RPMI8226 (cell line): ENCODE measurements at regions not wholly inside any gene's neighbourhood (a gene's known extent, or its start where the extent isn't known, plus 50 kb on each side); places are given as distances from the start of the nearest gene placed in this dataset.
A peak's percentile ranks its signal among the peaks of the same experiment; 100 is the strongest.
"Not testable (repeated sequence)": the region's sequence is repeated elsewhere in the genome, so short reads cannot be mapped to it uniquely, and the experiment has no call there.

ENCODE experiments used
- DNase-seq: peaks from one replicate; pipeline ENCODE4 v3.0.0-alpha.2; 2015

- no peak for DNase-seq
These were observed 132.6 kb upstream of the LIPC start for GRCh38 chr15:58298879-58299850.

- peak; percentile 73 for DNase-seq
These were observed 129.0 kb upstream of the LIPC start for GRCh38 chr15:58302832-58303231.

- peak; percentile 43 for DNase-seq
These were observed 128.6 kb upstream of the LIPC start for GRCh38 chr15:58303236-58303635.

- DNase-seq: no peak
These were observed 125.0 kb upstream of the LIPC start for GRCh38 chr15:58306591-58307312.

- DNase-seq: no peak
These were observed 124.4 kb upstream of the LIPC start for GRCh38 chr15:58307313-58307961.

- no peak for DNase-seq
These were observed 122.9 kb upstream of the LIPC start for GRCh38 chr15:58308742-58309355.

GRCh38 chr15:58309963-58310928, 121.5 kb upstream of the LIPC start:
- no peak for DNase-seq

- no peak for DNase-seq
These were observed 120.2 kb upstream of the LIPC start for GRCh38 chr15:58311556-58311955.

GRCh38 chr15:58312031-58312430, 119.8 kb upstream of the LIPC start:
- no peak for DNase-seq

GRCh38 chr15:58313304-58313703, 118.5 kb upstream of the LIPC start:
- no peak for DNase-seq

- DNase-seq: no peak
These were observed 117.8 kb upstream of the LIPC start for GRCh38 chr15:58313810-58314592.

GRCh38 chr15:58314593-58315216, 117.1 kb upstream of the LIPC start:
- no peak for DNase-seq

GRCh38 chr15:58318517-58318916, 113.3 kb upstream of the LIPC start:
- no peak for DNase-seq

GRCh38 chr15:58321034-58321433, 110.8 kb upstream of the LIPC start:
- no peak for DNase-seq

GRCh38 chr15:58322253-58322652, 109.5 kb upstream of the LIPC start:
- no peak for DNase-seq

GRCh38 chr15:58323321-58323720, 108.5 kb upstream of the LIPC start:
- not testable (repeated sequence) for DNase-seq

- no peak for DNase-seq
These were observed 107.3 kb upstream of the LIPC start for GRCh38 chr15:58324533-58324932.

- no peak for DNase-seq
These were observed 103.8 kb upstream of the LIPC start for GRCh38 chr15:58327958-58328357.

GRCh38 chr15:58329211-58329610, 102.6 kb upstream of the LIPC start:
- DNase-seq: no peak
